ENCODE measurements at regions not wholly inside any gene's neighbourhood (a gene's known extent, or its start where the extent isn't known, plus 50 kb on each side); places are given as distances from the start of the nearest gene placed in this dataset.

- Histone ChIP-seq H3K9me2 (no peaks in the 10 kb centered on the region), H3F3A (replicated peaks; ENCODE audit: insufficient read depth) (no peaks in the 10 kb centered on the region), H3K4me2 (no peak overlapping the region), H4K20me1 (ENCODE audit: insufficient read depth) (no peaks in the 10 kb centered on the region), H2AFZ (ENCODE audit: low read depth) (no peak overlapping the region), H3K27ac (ENCODE audit: low read depth in 2 of 2, low read length in 1 of 2) (no peak overlapping the region), H3K4me3 (ENCODE audit: low read depth in 2 of 2, low read length in 1 of 2) (no peak overlapping the region), H3K36me3 (replicated peaks in 1 of 2; ENCODE audit: control insufficient read depth in 1 of 2, insufficient read depth in 2 of 2, low read length in 1 of 2) (no peaks in the 10 kb centered on the region), H3K9ac (no peak overlapping the region), H3K79me2 (ENCODE audit: insufficient read depth) (no peaks in the 10 kb centered on the region), H3K9me3 (no peaks in the 10 kb centered on the region), H3K4me1 (ENCODE audit: control insufficient read depth in 1 of 2, insufficient read depth in 2 of 2, low read depth in 1 of 2, low read length in 1 of 2) (no peaks in the 10 kb centered on the region; a peak in 1 of 4 replicates), H3K27me3 (ENCODE audit: insufficient read depth) (no peaks in the 10 kb centered on the region)
- CTCF ChIA-PET, result no interaction called here
- no peak for TF ChIP-seq EP300 (IDR thresholded peaks at IDR 0.05; ENCODE audit: borderline replicate concordance in 1 of 2, low read depth in 1 of 2, low read length in 1 of 2)
- POLR2A ChIA-PET, result no interaction called here
- no peak for DNase-seq
Measured at GRCh38 chr21:23099185-23099584, 2101.0 kb downstream of the NCAM2 start.

DNA sequence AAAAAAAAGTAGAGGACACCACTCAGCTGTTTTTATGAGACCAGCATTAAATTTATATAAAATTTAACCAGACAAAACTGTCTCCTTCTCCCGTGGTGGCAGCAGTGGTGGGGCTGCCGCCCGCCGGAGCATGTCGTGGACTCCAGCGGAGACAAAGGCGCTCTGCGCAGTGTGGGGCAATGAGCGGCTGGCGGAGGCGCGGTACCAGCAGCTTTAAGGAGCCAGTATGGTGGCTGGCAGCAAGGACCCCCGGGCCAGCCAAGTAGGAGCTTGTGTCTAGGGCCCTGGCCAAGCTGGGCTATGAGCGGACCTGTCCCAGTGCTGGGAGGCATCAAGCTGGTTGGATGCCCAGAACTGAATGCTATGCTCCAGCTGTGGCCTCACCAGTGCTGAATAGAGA, 2102.9 kb downstream of the NCAM2 start:
- H3K36me3 ChIP-seq (replicated peaks in 1 of 2; ENCODE audit: control insufficient read depth in 1 of 2, insufficient read depth in 2 of 2, low read length in 1 of 2), result no peaks in the 10 kb centered on the region
- H3F3A ChIP-seq (replicated peaks; ENCODE audit: insufficient read depth), result no peaks in the 10 kb centered on the region
- H3K27me3 ChIP-seq (ENCODE audit: insufficient read depth), result no peaks in the 10 kb centered on the region
- WGBS (ENCODE audit: low lambda C conversion rate), result 74% methylated on average over 13 of the region's 14 CpGs
- H3K79me2 ChIP-seq (ENCODE audit: insufficient read depth), result no peaks in the 10 kb centered on the region
- no peak overlapping the region for H2AFZ ChIP-seq (ENCODE audit: low read depth)
- no peaks in the 10 kb centered on the region for H3K9me3 ChIP-seq
- ChIA-PET CTCF (no interaction called here), POLR2A (no interaction called here)
- no peak overlapping the region for H3K4me3 ChIP-seq (ENCODE audit: low read depth in 2 of 2, low read length in 1 of 2)
- H3K4me2 ChIP-seq, result no peak overlapping the region
- H3K9me2 ChIP-seq, result no peaks in the 10 kb centered on the region
- H4K20me1 ChIP-seq (ENCODE audit: insufficient read depth), result no peaks in the 10 kb centered on the region
- H3K27ac ChIP-seq (ENCODE audit: low read depth in 2 of 2, low read length in 1 of 2), result no peak overlapping the region
- no peak overlapping the region for H3K9ac ChIP-seq
- no peak for DNase-seq
- no peaks in the 10 kb centered on the region; a peak in 1 of 4 replicates for H3K4me1 ChIP-seq (ENCODE audit: control insufficient read depth in 1 of 2, insufficient read depth in 2 of 2, low read depth in 1 of 2, low read length in 1 of 2)
- no peak for TF ChIP-seq EZH2phosphoT487 (IDR thresholded peaks at IDR 0.05; ENCODE audit: borderline replicate concordance, low read depth)
- no peak for TF ChIP-seq NRF1 (IDR thresholded peaks at IDR 0.05; ENCODE audit: low read depth, low read length)
- no peak for TF ChIP-seq YY1 (IDR thresholded peaks at IDR 0.05; ENCODE audit: low read depth)
- TF ChIP-seq GATA2 (CRISPR knock-in tag; IDR thresholded peaks at IDR 0.05), result no peak
- no peak for TF ChIP-seq ELF1 (IDR thresholded peaks at IDR 0.05)
- no peak for TF ChIP-seq GABPA (IDR thresholded peaks at IDR 0.05; ENCODE audit: low read depth)
- TF ChIP-seq TEAD4 (IDR thresholded peaks at IDR 0.05; ENCODE audit: borderline replicate concordance, insufficient read depth), result no peak
- TF ChIP-seq, protein P1, sequence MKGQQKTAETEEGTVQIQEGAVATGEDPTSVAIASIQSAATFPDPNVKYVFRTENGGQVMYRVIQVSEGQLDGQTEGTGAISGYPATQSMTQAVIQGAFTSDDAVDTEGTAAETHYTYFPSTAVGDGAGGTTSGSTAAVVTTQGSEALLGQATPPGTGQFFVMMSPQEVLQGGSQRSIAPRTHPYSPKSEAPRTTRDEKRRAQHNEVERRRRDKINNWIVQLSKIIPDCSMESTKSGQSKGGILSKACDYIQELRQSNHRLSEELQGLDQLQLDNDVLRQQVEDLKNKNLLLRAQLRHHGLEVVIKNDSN (IDR thresholded peaks at IDR 0.05; ENCODE audit: borderline replicate concordance, low read depth), result no peak
- TF ChIP-seq RXRA (IDR thresholded peaks at IDR 0.05; ENCODE audit: borderline replicate concordance, low read depth), result no peak
- TF ChIP-seq ZBTB33 (IDR thresholded peaks at IDR 0.05; ENCODE audit: borderline replicate concordance, low read depth), result no peak
- TF ChIP-seq FOSL2 (IDR thresholded peaks at IDR 0.05; ENCODE audit: borderline replicate concordance, low read depth), result no peak
- TF ChIP-seq RFX5 (IDR thresholded peaks at IDR 0.05; ENCODE audit: low read length), result no peak
- TF ChIP-seq SIN3A (IDR thresholded peaks at IDR 0.05; ENCODE audit: borderline replicate concordance, low read depth, low read length), result no peak
- TF ChIP-seq, protein P2, sequence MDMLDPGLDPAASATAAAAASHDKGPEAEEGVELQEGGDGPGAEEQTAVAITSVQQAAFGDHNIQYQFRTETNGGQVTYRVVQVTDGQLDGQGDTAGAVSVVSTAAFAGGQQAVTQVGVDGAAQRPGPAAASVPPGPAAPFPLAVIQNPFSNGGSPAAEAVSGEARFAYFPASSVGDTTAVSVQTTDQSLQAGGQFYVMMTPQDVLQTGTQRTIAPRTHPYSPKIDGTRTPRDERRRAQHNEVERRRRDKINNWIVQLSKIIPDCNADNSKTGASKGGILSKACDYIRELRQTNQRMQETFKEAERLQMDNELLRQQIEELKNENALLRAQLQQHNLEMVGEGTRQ (IDR thresholded peaks at IDR 0.05; ENCODE audit: borderline replicate concordance, low read depth, low read length), result no peak
- TF ChIP-seq, protein P3, sequence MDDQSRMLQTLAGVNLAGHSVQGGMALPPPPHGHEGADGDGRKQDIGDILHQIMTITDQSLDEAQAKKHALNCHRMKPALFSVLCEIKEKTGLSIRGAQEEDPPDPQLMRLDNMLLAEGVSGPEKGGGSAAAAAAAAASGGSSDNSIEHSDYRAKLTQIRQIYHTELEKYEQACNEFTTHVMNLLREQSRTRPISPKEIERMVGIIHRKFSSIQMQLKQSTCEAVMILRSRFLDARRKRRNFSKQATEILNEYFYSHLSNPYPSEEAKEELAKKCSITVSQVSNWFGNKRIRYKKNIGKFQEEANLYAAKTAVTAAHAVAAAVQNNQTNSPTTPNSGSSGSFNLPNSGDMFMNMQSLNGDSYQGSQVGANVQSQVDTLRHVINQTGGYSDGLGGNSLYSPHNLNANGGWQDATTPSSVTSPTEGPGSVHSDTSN (IDR thresholded peaks at IDR 0.05), result no peak
- no peak for TF ChIP-seq RCOR1 (IDR thresholded peaks at IDR 0.05; ENCODE audit: low read length)
- no peak for TF ChIP-seq EP300 (IDR thresholded peaks at IDR 0.05; ENCODE audit: borderline replicate concordance in 1 of 2, low read depth in 1 of 2, low read length in 1 of 2)

Data from SK-N-SH (cell line).